ENCODE measurements at regions not wholly inside any gene's neighbourhood (a gene's known extent, or its start where the extent isn't known, plus 50 kb on each side); places are given as distances from the start of the nearest gene placed in this dataset.

DNA sequence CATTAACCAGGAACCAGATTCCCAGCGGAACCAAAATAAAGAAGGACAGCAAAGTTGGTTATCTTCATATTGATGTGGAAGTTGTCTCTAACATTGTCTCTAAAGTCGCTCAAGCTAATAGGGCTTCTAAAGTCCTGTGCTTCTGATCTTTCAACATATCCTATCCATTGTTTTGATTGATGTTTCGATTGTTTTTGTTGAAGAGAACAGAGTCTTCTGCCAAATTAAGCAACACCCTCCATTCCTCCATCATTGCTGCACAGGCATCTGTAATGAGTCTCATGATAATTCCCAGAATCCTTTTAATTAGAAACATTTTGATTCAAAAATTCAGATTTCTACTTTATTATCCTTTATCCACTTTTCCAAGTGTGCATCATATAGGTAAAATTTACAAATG lies 71.6 kb upstream of the AVPR1A start:
- Histone ChIP-seq H4K5ac (ENCODE audit: low read depth, low read length) (no peak overlapping the region), H2BK20ac (ENCODE audit: low read depth, low read length) (no peak overlapping the region), H3K9me1 (ENCODE audit: insufficient read depth, low read length) (no peaks in the 10 kb centered on the region), H3K9ac (ENCODE audit: low read depth, low read length) (no peak overlapping the region), H2AK9ac (replicated peaks; ENCODE audit: low read depth, low read length, poor library complexity) (no peak overlapping the region), H4K8ac (ENCODE audit: low read depth in 2 of 2, low read length in 2 of 2) (no peak overlapping the region), H3K4me3 (ENCODE audit: insufficient read depth, low read depth, low read length) (no peak overlapping the region), H2AK5ac (ENCODE audit: low read depth, low read length) (no peak overlapping the region), H3K23ac (ENCODE audit: low read depth, low read length) (no peak overlapping the region), H2BK120ac (ENCODE audit: low read depth, low read length) (no peak overlapping the region), H4K91ac (ENCODE audit: insufficient read depth, low read depth, low read length) (no peak overlapping the region), H3K4me2 (ENCODE audit: low read depth, low read length) (no peak overlapping the region), H3K4ac (ENCODE audit: low read depth, low read length) (no peak overlapping the region), H3K79me1 (ENCODE audit: low read depth in 1 of 2, low read length in 2 of 2) (no peaks in the 10 kb centered on the region), H3K36me3 (ENCODE audit: control insufficient read depth, insufficient read depth, low read length) (no peaks in the 10 kb centered on the region), H3K27me3 (ENCODE audit: control insufficient read depth, insufficient read depth, low read length) (no peaks in the 10 kb centered on the region), H2BK5ac (ENCODE audit: low read depth, low read length, poor library complexity, severe bottlenecking) (no peak overlapping the region), H3K27ac (ENCODE audit: insufficient read depth, low read length) (no peak overlapping the region), H3K9me3 (ENCODE audit: control insufficient read depth, insufficient read depth, low read length) (no peaks in the 10 kb centered on the region), H3K14ac (replicated peaks; ENCODE audit: low read depth, low read length) (no peak overlapping the region), H2BK15ac (ENCODE audit: low read depth, low read length) (no peak overlapping the region), H2AFZ (replicated peaks; ENCODE audit: low read length, poor library complexity) (no peak overlapping the region), H3K4me1 (ENCODE audit: control insufficient read depth, insufficient read depth, low read length) (no peaks in the 10 kb centered on the region), H4K20me1 (ENCODE audit: insufficient read depth, low read length) (no peaks in the 10 kb centered on the region), H3K56ac (ENCODE audit: extremely low read depth, insufficient read depth, low read length) (no peak overlapping the region), H3K18ac (ENCODE audit: low read depth, low read length) (no peak overlapping the region)
- BruUV-seq (replicated peaks) = no TSS peak
- DNase-seq (no peak), ATAC-seq (ENCODE audit: low read depth) (no peak)
- dilution Hi-C loops (cut with HindIII; ENCODE audit: low sequenced_read_pairs, unreplicated experiment) = no loop called here
- TF ChIP-seq MAFK (IDR thresholded peaks at IDR 0.05; ENCODE audit: low read depth, low read length) (no peak), CHD1 (IDR thresholded peaks at IDR 0.05; ENCODE audit: low read depth, low read length) (no peak), MXI1 (IDR thresholded peaks at IDR 0.05; ENCODE audit: borderline replicate concordance, low read depth, low read length) (no peak)
- TF ChIP-seq, protein P1, sequence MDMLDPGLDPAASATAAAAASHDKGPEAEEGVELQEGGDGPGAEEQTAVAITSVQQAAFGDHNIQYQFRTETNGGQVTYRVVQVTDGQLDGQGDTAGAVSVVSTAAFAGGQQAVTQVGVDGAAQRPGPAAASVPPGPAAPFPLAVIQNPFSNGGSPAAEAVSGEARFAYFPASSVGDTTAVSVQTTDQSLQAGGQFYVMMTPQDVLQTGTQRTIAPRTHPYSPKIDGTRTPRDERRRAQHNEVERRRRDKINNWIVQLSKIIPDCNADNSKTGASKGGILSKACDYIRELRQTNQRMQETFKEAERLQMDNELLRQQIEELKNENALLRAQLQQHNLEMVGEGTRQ (IDR thresholded peaks at IDR 0.05; ENCODE audit: low read depth, low read length) = no peak
- TF ChIP-seq, protein P2, sequence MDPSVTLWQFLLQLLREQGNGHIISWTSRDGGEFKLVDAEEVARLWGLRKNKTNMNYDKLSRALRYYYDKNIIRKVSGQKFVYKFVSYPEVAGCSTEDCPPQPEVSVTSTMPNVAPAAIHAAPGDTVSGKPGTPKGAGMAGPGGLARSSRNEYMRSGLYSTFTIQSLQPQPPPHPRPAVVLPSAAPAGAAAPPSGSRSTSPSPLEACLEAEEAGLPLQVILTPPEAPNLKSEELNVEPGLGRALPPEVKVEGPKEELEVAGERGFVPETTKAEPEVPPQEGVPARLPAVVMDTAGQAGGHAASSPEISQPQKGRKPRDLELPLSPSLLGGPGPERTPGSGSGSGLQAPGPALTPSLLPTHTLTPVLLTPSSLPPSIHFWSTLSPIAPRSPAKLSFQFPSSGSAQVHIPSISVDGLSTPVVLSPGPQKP (IDR thresholded peaks at IDR 0.05; ENCODE audit: borderline replicate concordance, low read depth, low read length) = no peak
- TF ChIP-seq, protein P3, sequence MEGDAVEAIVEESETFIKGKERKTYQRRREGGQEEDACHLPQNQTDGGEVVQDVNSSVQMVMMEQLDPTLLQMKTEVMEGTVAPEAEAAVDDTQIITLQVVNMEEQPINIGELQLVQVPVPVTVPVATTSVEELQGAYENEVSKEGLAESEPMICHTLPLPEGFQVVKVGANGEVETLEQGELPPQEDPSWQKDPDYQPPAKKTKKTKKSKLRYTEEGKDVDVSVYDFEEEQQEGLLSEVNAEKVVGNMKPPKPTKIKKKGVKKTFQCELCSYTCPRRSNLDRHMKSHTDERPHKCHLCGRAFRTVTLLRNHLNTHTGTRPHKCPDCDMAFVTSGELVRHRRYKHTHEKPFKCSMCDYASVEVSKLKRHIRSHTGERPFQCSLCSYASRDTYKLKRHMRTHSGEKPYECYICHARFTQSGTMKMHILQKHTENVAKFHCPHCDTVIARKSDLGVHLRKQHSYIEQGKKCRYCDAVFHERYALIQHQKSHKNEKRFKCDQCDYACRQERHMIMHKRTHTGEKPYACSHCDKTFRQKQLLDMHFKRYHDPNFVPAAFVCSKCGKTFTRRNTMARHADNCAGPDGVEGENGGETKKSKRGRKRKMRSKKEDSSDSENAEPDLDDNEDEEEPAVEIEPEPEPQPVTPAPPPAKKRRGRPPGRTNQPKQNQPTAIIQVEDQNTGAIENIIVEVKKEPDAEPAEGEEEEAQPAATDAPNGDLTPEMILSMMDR (conservative IDR thresholded peaks at IDR 0.05; ENCODE audit: low read depth, low read length) = no peak
- no CpG with 5 or more reads among the region's 3 CpGs for WGBS, 2 experiments (ENCODE audit: extremely low coverage in 2 of 2, insufficient read length in 1 of 2)
- ChIA-PET POLR2A (ENCODE audit: unreplicated experiment) (no interaction called here), CTCF (no interaction called here)
- intact Hi-C loops (cut with micrococcal nuclease) = no loop called here
- in situ Hi-C loops (cut with MboI; ENCODE audit: low sequenced_read_pairs) = no loop called here
